AG04449 (cell line): ENCODE measurements at regions not wholly inside any gene's neighbourhood (a gene's known extent, or its start where the extent isn't known, plus 50 kb on each side); places are given as distances from the start of the nearest gene placed in this dataset.

Source experiments
- CTCF ChIA-PET: fragments of 350-600 bp; formaldehyde crosslinking; extraction: SDS; loops from one replicate; lab custom pipeline; 2021; ENCODE audit warnings: antibody characterized with exemption; lab: Yijun Ruan, JAX
- POLR2A ChIA-PET: fragments of 400-600, 350-600 bp; formaldehyde crosslinking; extraction: SDS; loops from one replicate; lab custom pipeline; 2020; ENCODE audit warnings: antibody characterized with exemption, inconsistent platforms; lab: Yijun Ruan, JAX
- DNase-seq: peaks from one replicate; pipeline ENCODE4 v3.0.0-alpha.2; 2010; ENCODE audit warnings: low read depth, low spot score
- H3K4me3 ChIP-seq: 2 replicates; pipeline ENCODE4 v1.5.1; 2011; ENCODE audit warnings: low read depth, mild to moderate bottlenecking, control low read depth, low read length
- TF ChIP-seq, protein P1 (sequence below): IDR thresholded peaks from one replicate; pipeline ENCODE4 v1.5.1; 2011; ENCODE audit warnings: mild to moderate bottlenecking, moderate library complexity, low read length, control low read depth, inconsistent platforms; ENCODE audit not compliant: insufficient read depth; ENCODE audit errors: missing control alignments

GRCh38 chr14:47785058-47785457, 109.7 kb upstream of the MDGA2 start:
- TF ChIP-seq, protein P1, sequence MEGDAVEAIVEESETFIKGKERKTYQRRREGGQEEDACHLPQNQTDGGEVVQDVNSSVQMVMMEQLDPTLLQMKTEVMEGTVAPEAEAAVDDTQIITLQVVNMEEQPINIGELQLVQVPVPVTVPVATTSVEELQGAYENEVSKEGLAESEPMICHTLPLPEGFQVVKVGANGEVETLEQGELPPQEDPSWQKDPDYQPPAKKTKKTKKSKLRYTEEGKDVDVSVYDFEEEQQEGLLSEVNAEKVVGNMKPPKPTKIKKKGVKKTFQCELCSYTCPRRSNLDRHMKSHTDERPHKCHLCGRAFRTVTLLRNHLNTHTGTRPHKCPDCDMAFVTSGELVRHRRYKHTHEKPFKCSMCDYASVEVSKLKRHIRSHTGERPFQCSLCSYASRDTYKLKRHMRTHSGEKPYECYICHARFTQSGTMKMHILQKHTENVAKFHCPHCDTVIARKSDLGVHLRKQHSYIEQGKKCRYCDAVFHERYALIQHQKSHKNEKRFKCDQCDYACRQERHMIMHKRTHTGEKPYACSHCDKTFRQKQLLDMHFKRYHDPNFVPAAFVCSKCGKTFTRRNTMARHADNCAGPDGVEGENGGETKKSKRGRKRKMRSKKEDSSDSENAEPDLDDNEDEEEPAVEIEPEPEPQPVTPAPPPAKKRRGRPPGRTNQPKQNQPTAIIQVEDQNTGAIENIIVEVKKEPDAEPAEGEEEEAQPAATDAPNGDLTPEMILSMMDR = no peak
- no peak for DNase-seq
- no peak overlapping the region for H3K4me3 ChIP-seq
- POLR2A ChIA-PET = no interaction called here
- CTCF ChIA-PET = no interaction called here

DNA sequence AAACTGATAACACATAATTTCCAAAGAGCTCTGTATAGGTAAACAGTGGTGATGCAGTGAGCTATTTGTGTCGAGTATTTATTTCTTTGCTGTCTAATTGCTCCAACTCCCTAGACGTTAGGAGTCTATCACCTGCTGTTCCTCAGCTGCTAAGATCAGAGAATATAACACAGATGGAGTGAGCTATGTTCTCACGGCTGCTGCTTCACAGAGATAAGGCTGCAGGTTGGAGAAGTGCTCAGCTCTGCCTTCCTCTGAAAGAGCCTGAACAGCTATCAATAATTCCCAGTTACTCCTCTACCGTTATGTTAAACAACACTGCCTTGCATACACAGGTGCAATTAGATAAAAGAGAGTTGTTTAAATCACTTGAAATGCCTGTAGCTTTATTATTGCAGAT, 103.2 kb upstream of the MDGA2 start:
- POLR2A ChIA-PET = no interaction called here
- TF ChIP-seq, protein P1 = no peak
- no peak for DNase-seq
- CTCF ChIA-PET = no interaction called here
- H3K4me3 ChIP-seq = no peak overlapping the region

DNA sequence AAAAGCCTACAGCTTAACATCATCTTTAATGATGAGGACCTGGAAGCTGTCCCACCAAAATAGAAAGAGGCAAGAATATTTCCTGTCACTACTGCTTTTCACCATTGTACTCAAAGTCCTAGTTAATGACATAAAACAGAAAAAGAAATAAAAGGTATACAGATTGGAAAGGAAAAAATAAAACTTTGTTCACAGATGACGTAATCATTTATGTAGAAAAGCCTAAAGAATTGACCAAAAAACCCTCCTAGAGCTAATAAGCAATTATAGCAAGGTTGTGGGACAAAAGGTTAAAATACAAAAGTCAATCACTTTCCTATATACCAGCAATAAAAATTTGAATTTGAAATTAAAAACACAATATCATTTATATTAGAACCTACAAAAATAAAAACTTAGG, 97.2 kb upstream of the MDGA2 start:
- no peak overlapping the region for H3K4me3 ChIP-seq
- no peak for DNase-seq
- CTCF ChIA-PET = no interaction called here
- TF ChIP-seq, protein P1 = no peak
- POLR2A ChIA-PET = no interaction called here

- POLR2A ChIA-PET = no interaction called here
- TF ChIP-seq, protein P1 = no peak
- CTCF ChIA-PET = no interaction called here
- no peak overlapping the region for H3K4me3 ChIP-seq
- DNase-seq = no peak
Observed at GRCh38 chr14:47763188-47763854, 87.9 kb upstream of the MDGA2 start.

- no peak overlapping the region for H3K4me3 ChIP-seq
- ChIA-PET POLR2A (no interaction called here), CTCF (no interaction called here)
- TF ChIP-seq, protein P1 = no peak
- DNase-seq = no peak
Observed at GRCh38 chr14:47746986-47747385, 71.6 kb upstream of the MDGA2 start.

DNA sequence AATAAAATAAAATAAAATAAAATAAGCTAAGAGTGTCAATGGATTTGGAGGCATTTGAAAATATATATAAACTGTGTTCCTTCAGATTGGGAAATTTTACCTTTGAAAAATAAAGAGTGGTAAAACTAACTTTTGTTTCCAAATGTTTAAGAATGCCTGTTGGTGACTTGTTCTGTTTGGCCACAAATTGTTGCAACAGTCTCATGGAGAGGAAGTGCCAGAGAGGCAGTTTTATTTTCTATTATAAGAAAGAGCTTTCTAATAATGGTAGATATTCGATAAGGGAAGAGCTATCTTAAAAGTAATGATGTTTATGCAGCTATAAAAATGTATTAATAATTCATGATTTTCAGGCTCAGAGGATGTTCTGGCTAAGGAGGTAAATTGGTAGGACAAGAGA, 68.8 kb upstream of the MDGA2 start:
- POLR2A ChIA-PET = no interaction called here
- TF ChIP-seq, protein P1 = no peak
- H3K4me3 ChIP-seq = no peak overlapping the region
- CTCF ChIA-PET = no interaction called here
- no peak for DNase-seq
